SJSA1 (cell line): ENCODE measurements at regions not wholly inside any gene's neighbourhood (a gene's known extent, or its start where the extent isn't known, plus 50 kb on each side); places are given as distances from the start of the nearest gene placed in this dataset.
"Not testable (repeated sequence)": the region's sequence is repeated elsewhere in the genome, so short reads cannot be mapped to it uniquely, and the experiment has no call there.

Experiments
- DNase-seq, 2 experiments: peaks; one replicate each; pipeline ENCODE4 v3.0.0-alpha.2; 2015 to 2020; ENCODE audit warnings: low spot score in 2 of 2, low read depth in 1 of 2
- H3K27ac ChIP-seq: fragments of 250-450 bp; sonication (Bioruptor Pico); 2 replicates; pipeline ENCODE4 v1.5.1; 2020; ENCODE audit warnings: mild to moderate bottlenecking, moderate library complexity
- H3K27me3 ChIP-seq: fragments of 250-450 bp; sonication (Bioruptor Pico); replicated peaks from 2 replicates; pipeline ENCODE4 v1.5.1; 2020; ENCODE audit warnings: mild to moderate bottlenecking, moderate library complexity
- H3K36me3 ChIP-seq: fragments of 250-450 bp; sonication (Bioruptor Pico); 2 replicates; pipeline ENCODE4 v1.5.1; 2020; ENCODE audit warnings: mild to moderate bottlenecking
- H3K4me1 ChIP-seq: fragments of 250-450 bp; sonication (Bioruptor Pico); replicated peaks from 2 replicates; pipeline ENCODE4 v1.6.1; 2021; ENCODE audit warnings: mild to moderate bottlenecking
- H3K4me3 ChIP-seq: fragments of 250-450 bp; sonication (Bioruptor Pico); 2 replicates; pipeline ENCODE4 v1.5.1; 2020; ENCODE audit warnings: mild to moderate bottlenecking
- H3K9me3 ChIP-seq: fragments of 250-450 bp; sonication (Bioruptor Pico); replicated peaks from 2 replicates; pipeline ENCODE4 v1.5.1; 2020; ENCODE audit warnings: mild to moderate bottlenecking

GRCh38 chr17:49898366-49899190 lies 50.7 kb upstream of the TAC4 start:
- H3K4me1 ChIP-seq: peaks cover 5% of the 10 kb centered on the region; the same call in 1 of the 2 replicates
- H3K9me3 ChIP-seq: no peaks in the 10 kb centered on the region
- no peak overlapping the region for H3K27ac ChIP-seq
- H3K27me3 ChIP-seq: peaks cover 73% of the 10 kb centered on the region
- no peak for DNase-seq
- no peaks in the 10 kb centered on the region for H3K36me3 ChIP-seq
- H3K4me3 ChIP-seq: no peak overlapping the region

GRCh38 chr17:49899191-49899485 lies 51.3 kb upstream of the TAC4 start:
- Histone ChIP-seq H3K36me3 (no peaks in the 10 kb centered on the region), H3K9me3 (no peaks in the 10 kb centered on the region), H3K4me3 (no peak overlapping the region), H3K27ac (no peak overlapping the region), H3K27me3 (peaks cover 73% of the 10 kb centered on the region), H3K4me1 (peaks cover 5% of the 10 kb centered on the region; the same call in 1 of the 2 replicates)
- no peak for DNase-seq

GRCh38 chr17:49899588-49899987 lies 51.7 kb upstream of the TAC4 start:
- H3K4me1 ChIP-seq: peaks cover 5% of the 10 kb centered on the region; the same call in 1 of the 2 replicates
- no peak overlapping the region for H3K4me3 ChIP-seq
- H3K9me3 ChIP-seq: no peaks in the 10 kb centered on the region
- H3K27me3 ChIP-seq: peaks cover 74% of the 10 kb centered on the region
- H3K36me3 ChIP-seq: no peaks in the 10 kb centered on the region
- no peak overlapping the region for H3K27ac ChIP-seq
- DNase-seq: no peak

GRCh38 chr17:49900801-49901200 lies 52.9 kb upstream of the TAC4 start:
- H3K4me3 ChIP-seq, DNase-seq, H3K4me1 ChIP-seq, H3K9me3 ChIP-seq, H3K36me3 ChIP-seq, H3K27ac ChIP-seq: not testable (repeated sequence)
- H3K27me3 ChIP-seq: peaks cover 79% of the 10 kb centered on the region

- DNase-seq: no peak
- H3K9me3 ChIP-seq: no peaks in the 10 kb centered on the region
- peaks cover 5% of the 10 kb centered on the region; the same call in 1 of the 2 replicates for H3K4me1 ChIP-seq
- H3K36me3 ChIP-seq: no peaks in the 10 kb centered on the region
- H3K27ac ChIP-seq: no peak overlapping the region
- no peak overlapping the region for H3K4me3 ChIP-seq
- H3K27me3 ChIP-seq: peaks cover 80% of the 10 kb centered on the region
Observed at GRCh38 chr17:49901460-49902331, 53.8 kb upstream of the TAC4 start.

- DNase-seq: no peak
- H3K9me3 ChIP-seq: no peaks in the 10 kb centered on the region
- H3K36me3 ChIP-seq: no peaks in the 10 kb centered on the region
- H3K27ac ChIP-seq: no peak overlapping the region
- peaks cover 5% of the 10 kb centered on the region; the same call in 1 of the 2 replicates for H3K4me1 ChIP-seq
- no peak overlapping the region for H3K4me3 ChIP-seq
- peaks cover 89% of the 10 kb centered on the region for H3K27me3 ChIP-seq
Observed at GRCh38 chr17:49903523-49903922, 55.7 kb upstream of the TAC4 start.

GRCh38 chr17:49904893-49905292 lies 57.0 kb upstream of the TAC4 start:
- Histone ChIP-seq H3K9me3 (0 out of 2 replicates have a peak, but pooled peaks cover under 1% of the 10 kb centered on the region), H3K27ac (no peak overlapping the region), H3K4me3 (no peak overlapping the region), H3K36me3 (no peaks in the 10 kb centered on the region), H3K27me3 (peaks cover 93% of the 10 kb centered on the region), H3K4me1 (peaks cover 5% of the 10 kb centered on the region; the same call in 1 of the 2 replicates)
- DNase-seq: no peak

- DNase-seq: no peak
- H3K4me1 ChIP-seq: peaks cover 12% of the 10 kb centered on the region
- 0 out of 2 replicates have a peak, but pooled peaks cover 3% of the 10 kb centered on the region for H3K9me3 ChIP-seq
- H3K36me3 ChIP-seq: no peaks in the 10 kb centered on the region
- H3K27me3 ChIP-seq: peaks cover 96% of the 10 kb centered on the region
- H3K27ac ChIP-seq: no peak overlapping the region
- no peak overlapping the region for H3K4me3 ChIP-seq
Observed at GRCh38 chr17:49906531-49907136, 58.8 kb upstream of the TAC4 start.

GRCh38 chr17:49907279-49907678 lies 59.4 kb upstream of the TAC4 start:
- Histone ChIP-seq H3K27ac (no peak overlapping the region), H3K36me3 (no peaks in the 10 kb centered on the region), H3K4me1 (peaks cover 8% of the 10 kb centered on the region), H3K9me3 (0 out of 2 replicates have a peak, but pooled peaks cover 3% of the 10 kb centered on the region), H3K4me3 (no peak overlapping the region), H3K27me3 (peaks cover 95% of the 10 kb centered on the region)
- no peak for DNase-seq

GRCh38 chr17:49908782-49909714 lies 59.9 kb upstream of the DLX4 start:
- H3K27ac ChIP-seq: no peak overlapping the region
- H3K9me3 ChIP-seq: 0 out of 2 replicates have a peak, but pooled peaks cover 3% of the 10 kb centered on the region
- DNase-seq: no peak
- H3K27me3 ChIP-seq: peaks cover 79% of the 10 kb centered on the region
- H3K4me3 ChIP-seq: no peak overlapping the region
- H3K4me1 ChIP-seq: peaks cover 13% of the 10 kb centered on the region
- H3K36me3 ChIP-seq: no peaks in the 10 kb centered on the region

GRCh38 chr17:49910094-49910857 lies 58.7 kb upstream of the DLX4 start:
- H3K4me3 ChIP-seq: no peak overlapping the region
- H3K27ac ChIP-seq: no peak overlapping the region
- peaks cover 77% of the 10 kb centered on the region for H3K27me3 ChIP-seq
- 0 out of 2 replicates have a peak, but pooled peaks cover 3% of the 10 kb centered on the region for H3K9me3 ChIP-seq
- no peak for DNase-seq
- no peaks in the 10 kb centered on the region for H3K36me3 ChIP-seq
- H3K4me1 ChIP-seq: peaks cover 13% of the 10 kb centered on the region

GRCh38 chr17:49910858-49911204 lies 58.2 kb upstream of the DLX4 start:
- H3K36me3 ChIP-seq: no peaks in the 10 kb centered on the region
- peaks cover 77% of the 10 kb centered on the region for H3K27me3 ChIP-seq
- H3K4me1 ChIP-seq: peaks cover 13% of the 10 kb centered on the region
- no peak overlapping the region for H3K4me3 ChIP-seq
- no peak for DNase-seq
- no peak overlapping the region for H3K27ac ChIP-seq
- 0 out of 2 replicates have a peak, but pooled peaks cover 3% of the 10 kb centered on the region for H3K9me3 ChIP-seq
